ENCODE measurements at regions not wholly inside any gene's neighbourhood (a gene's known extent, or its start where the extent isn't known, plus 50 kb on each side); places are given as distances from the start of the nearest gene placed in this dataset.

- TF ChIP-seq, protein P1, sequence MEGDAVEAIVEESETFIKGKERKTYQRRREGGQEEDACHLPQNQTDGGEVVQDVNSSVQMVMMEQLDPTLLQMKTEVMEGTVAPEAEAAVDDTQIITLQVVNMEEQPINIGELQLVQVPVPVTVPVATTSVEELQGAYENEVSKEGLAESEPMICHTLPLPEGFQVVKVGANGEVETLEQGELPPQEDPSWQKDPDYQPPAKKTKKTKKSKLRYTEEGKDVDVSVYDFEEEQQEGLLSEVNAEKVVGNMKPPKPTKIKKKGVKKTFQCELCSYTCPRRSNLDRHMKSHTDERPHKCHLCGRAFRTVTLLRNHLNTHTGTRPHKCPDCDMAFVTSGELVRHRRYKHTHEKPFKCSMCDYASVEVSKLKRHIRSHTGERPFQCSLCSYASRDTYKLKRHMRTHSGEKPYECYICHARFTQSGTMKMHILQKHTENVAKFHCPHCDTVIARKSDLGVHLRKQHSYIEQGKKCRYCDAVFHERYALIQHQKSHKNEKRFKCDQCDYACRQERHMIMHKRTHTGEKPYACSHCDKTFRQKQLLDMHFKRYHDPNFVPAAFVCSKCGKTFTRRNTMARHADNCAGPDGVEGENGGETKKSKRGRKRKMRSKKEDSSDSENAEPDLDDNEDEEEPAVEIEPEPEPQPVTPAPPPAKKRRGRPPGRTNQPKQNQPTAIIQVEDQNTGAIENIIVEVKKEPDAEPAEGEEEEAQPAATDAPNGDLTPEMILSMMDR (conservative IDR thresholded peaks at IDR 0.05), result no peak
- no peak for TF ChIP-seq EZH2 (IDR thresholded peaks at IDR 0.05; ENCODE audit: low read depth)
Measured at GRCh38 chr1:55326496-55327243, 111.5 kb upstream of the USP24 start.
